Smooth muscle cell of the brain vasculature (primary cell): ENCODE measurements at regions not wholly inside any gene's neighbourhood (a gene's known extent, or its start where the extent isn't known, plus 50 kb on each side); places are given as distances from the start of the nearest gene placed in this dataset.

ENCODE experiments used
- DNase-seq: peaks from one replicate; pipeline ENCODE4 v3.0.0-alpha.2; 2012; ENCODE audit warnings: low read depth, low spot score

GRCh38 chr15:79657722-79658121 is 225.6 kb downstream of the MINAR1 start:
- DNase-seq: no peak

- DNase-seq: no peak
These were observed 227.6 kb downstream of the MINAR1 start for GRCh38 chr15:79659691-79660090.

GRCh38 chr15:79661411-79661810 is 229.3 kb downstream of the MINAR1 start:
- DNase-seq: no peak

GRCh38 chr15:79673416-79674123 is 223.2 kb downstream of the MTHFS start:
- DNase-seq: no peak

- DNase-seq: no peak
These were observed 222.7 kb downstream of the MTHFS start for GRCh38 chr15:79674124-79674465.

- no peak for DNase-seq
These were observed 220.8 kb downstream of the MTHFS start for GRCh38 chr15:79675982-79676381.

GRCh38 chr15:79676621-79677020 is 220.2 kb downstream of the MTHFS start:
- DNase-seq: no peak

- no peak for DNase-seq
These were observed 219.6 kb downstream of the MTHFS start for GRCh38 chr15:79677241-79677640.

- no peak for DNase-seq
These were observed 218.6 kb downstream of the MTHFS start for GRCh38 chr15:79678032-79678701.

GRCh38 chr15:79680720-79681119 is 216.1 kb downstream of the MTHFS start:
- DNase-seq: no peak

GRCh38 chr15:79682285-79682684 is 214.5 kb downstream of the MTHFS start:
- DNase-seq: no peak

GRCh38 chr15:79682851-79683288 is 213.9 kb downstream of the MTHFS start:
- no peak for DNase-seq

- no peak for DNase-seq
These were observed 207.8 kb downstream of the MTHFS start for GRCh38 chr15:79689030-79689429.

GRCh38 chr15:79700951-79701480 is 195.8 kb downstream of the MTHFS start:
- DNase-seq: no peak

- DNase-seq: no peak
These were observed 194.2 kb downstream of the MTHFS start for GRCh38 chr15:79702621-79703020.

- DNase-seq: no peak
These were observed 175.6 kb downstream of the MTHFS start for GRCh38 chr15:79721256-79721655.

- no peak for DNase-seq
These were observed 172.5 kb downstream of the MTHFS start for GRCh38 chr15:79724312-79724711.

GRCh38 chr15:79724804-79725203 is 172.0 kb downstream of the MTHFS start:
- DNase-seq: no peak

GRCh38 chr15:79728867-79729266 is 167.9 kb downstream of the MTHFS start:
- DNase-seq: no peak

- DNase-seq: no peak
These were observed 160.3 kb downstream of the MTHFS start for GRCh38 chr15:79736435-79737000.

GRCh38 chr15:79738143-79738542 is 158.7 kb downstream of the MTHFS start:
- DNase-seq: no peak

- no peak for DNase-seq
These were observed 156.3 kb downstream of the MTHFS start for GRCh38 chr15:79740561-79740960.

GRCh38 chr15:79743032-79743431 is 153.8 kb downstream of the MTHFS start:
- DNase-seq: no peak
